ENCODE measurements at regions not wholly inside any gene's neighbourhood (a gene's known extent, or its start where the extent isn't known, plus 50 kb on each side); places are given as distances from the start of the nearest gene placed in this dataset.
"Not testable (repeated sequence)": the region's sequence is repeated elsewhere in the genome, so short reads cannot be mapped to it uniquely, and the experiment has no call there.

GRCh38 chr5:147081311-147081764 lies 153.5 kb upstream of the STK32A start:
- DNase-seq (ENCODE audit: low read depth in 3 of 3) = no peak

DNA sequence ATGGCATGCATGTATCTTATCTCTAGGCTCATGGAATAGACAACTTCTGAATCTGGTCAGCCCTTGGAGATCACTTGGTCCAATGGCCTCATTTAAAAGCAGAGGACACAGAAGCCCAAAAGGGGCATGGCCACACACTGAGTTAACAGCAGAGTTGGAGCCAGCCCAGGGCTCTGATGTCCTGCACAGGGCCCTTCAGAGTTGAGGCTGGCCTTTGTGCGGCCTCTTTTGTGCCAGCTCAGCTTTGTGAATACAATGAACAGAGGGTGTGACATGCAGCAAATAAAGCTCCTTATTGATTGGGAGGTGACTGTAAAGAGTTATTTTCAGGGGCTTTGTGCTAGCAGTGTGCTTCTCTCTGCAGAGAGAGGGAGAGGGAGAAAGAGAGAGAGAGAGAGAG lies 150.1 kb upstream of the STK32A start:
- no peak for DNase-seq (ENCODE audit: low read depth in 3 of 3)

- DNase-seq (ENCODE audit: low read depth in 3 of 3) = no peak
Measured at GRCh38 chr5:147085409-147085808, 149.4 kb upstream of the STK32A start.

DNA sequence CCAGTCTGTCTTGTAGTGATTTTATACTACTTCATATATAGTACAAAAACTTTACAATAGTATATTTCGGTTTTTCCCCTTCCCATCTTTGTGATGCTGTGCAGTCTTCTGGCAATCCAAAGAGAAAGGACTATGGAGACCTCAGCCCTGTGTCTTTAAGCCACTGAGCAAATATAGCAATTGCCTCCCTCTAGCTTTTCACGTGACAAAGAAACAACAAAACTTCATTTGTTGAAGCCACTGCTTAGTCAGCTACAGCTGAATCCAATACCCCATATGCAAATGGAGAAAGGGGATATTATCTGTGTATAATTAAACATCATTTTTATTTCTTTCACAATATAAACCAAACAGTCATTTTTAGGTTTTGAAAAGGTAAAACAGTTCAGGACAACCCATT lies 142.8 kb upstream of the STK32A start:
- no peak for DNase-seq (ENCODE audit: low read depth in 3 of 3)

DNA sequence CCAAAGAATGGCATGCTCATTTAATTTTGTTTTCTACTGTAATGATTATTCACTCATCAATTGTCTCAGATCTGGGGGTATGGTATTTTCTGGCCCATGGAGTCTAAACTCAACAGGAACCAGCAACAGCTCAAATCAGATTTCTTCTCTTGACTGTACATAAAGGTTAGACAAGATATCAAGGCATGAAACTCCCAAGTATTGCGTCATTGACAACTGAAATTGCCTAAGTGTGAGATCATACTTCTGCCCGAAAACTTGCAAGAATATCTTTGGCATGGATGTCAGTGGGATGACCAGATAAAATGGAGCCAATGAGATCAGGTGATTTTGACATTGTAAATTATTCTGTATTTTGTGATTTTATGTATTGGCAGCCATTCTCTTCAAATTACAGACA lies 141.7 kb upstream of the STK32A start:
- DNase-seq (ENCODE audit: low read depth in 3 of 3) = no peak

- DNase-seq (ENCODE audit: low read depth in 3 of 3) = no peak
Measured at GRCh38 chr5:147095740-147096139, 139.1 kb upstream of the STK32A start.

GRCh38 chr5:147098233-147098790 lies 136.5 kb upstream of the STK32A start:
- DNase-seq (ENCODE audit: low read depth in 3 of 3) = no peak

DNA sequence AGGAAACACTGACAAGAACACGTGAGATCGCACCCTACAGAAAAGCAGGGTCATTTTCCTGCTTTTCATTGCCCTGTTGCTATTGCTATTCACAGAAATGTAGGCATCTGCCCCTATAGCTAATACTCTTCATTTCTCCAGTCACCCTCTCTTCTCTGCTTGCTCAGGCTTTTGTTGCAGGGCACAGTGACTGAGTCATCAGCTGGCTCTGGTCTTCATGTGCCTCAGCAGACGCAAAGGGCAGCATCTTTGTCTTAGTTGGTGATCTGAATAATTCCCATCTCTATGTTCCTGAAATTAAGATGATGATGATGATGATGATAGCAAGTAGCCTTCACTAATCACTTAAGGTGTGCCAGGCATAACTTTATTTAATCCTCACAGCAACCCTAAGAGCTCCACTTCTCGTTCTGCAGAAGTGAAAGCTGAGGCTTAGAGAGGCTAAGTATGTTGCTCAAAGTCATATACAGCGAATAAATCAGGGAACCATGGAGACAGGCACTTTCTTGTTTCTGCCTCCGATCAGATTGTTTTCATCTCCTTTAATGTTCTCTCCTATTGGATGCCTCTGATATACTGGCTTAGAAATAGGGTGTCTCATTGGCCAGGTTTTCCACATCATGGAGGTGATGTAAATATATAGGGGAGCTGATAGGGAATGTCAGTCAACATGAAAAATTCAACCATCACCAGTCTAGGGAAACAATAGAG lies 133.0 kb upstream of the STK32A start:
- DNase-seq (ENCODE audit: low read depth in 3 of 3) = no peak

GRCh38 chr5:147112899-147113298 lies 121.9 kb upstream of the STK32A start:
- no peak for DNase-seq (ENCODE audit: low read depth in 3 of 3)

DNA sequence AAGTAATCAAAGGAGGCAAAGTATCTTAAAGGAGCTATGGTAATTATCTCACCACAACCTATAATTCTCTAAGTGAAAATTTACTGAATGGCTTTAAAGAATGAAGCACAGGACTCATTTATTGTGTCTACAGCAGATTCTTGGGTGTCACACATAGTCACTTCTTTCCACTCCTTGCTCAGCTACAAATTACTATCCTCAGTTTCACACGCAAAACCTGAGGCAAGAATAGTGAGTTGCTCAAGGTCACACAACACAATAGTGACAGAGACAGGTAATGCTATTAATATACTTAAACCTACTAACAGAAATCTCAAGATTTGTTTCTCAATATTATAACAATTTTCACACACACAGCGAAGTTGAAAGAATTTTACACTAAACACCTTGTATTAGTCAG lies 120.9 kb upstream of the STK32A start:
- no peak for DNase-seq (ENCODE audit: low read depth in 3 of 3)

GRCh38 chr5:147139759-147140158 lies 95.1 kb upstream of the STK32A start:
- not testable (repeated sequence) for DNase-seq (ENCODE audit: low read depth in 3 of 3)

DNA sequence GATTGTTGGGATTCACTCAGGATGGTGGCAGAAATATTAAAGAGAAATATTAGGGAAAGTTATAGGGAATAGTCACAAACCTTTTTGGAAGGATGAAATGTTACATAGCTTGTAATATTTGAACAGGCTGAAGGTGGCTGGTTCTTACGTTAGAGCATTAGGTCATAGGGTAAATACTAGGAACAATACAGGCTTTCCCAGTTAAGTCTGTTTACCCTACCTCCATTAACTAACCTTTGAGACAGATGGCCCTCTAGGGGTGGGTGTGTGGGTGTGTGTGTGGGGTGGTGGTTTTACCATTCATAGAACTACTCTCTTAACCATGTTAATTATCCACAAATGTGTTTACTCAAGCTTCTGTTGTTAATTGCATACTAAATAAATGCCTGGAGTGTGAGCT lies 94.3 kb upstream of the STK32A start:
- DNase-seq (ENCODE audit: low read depth in 3 of 3) = no peak

GRCh38 chr5:147141580-147141979 lies 93.2 kb upstream of the STK32A start:
- not testable (repeated sequence) for DNase-seq (ENCODE audit: low read depth in 3 of 3)

- DNase-seq (ENCODE audit: low read depth in 3 of 3) = no peak
Measured at GRCh38 chr5:147143215-147143614, 91.6 kb upstream of the STK32A start.

GRCh38 chr5:147145328-147145727 lies 89.5 kb upstream of the STK32A start:
- DNase-seq (ENCODE audit: low read depth in 3 of 3) = no peak

- no peak for DNase-seq (ENCODE audit: low read depth in 3 of 3)
Measured at GRCh38 chr5:147148715-147149114, 86.1 kb upstream of the STK32A start.

GRCh38 chr5:147152086-147152485 lies 82.7 kb upstream of the STK32A start:
- DNase-seq (ENCODE audit: low read depth in 3 of 3) = no peak

GRCh38 chr5:147154809-147155208 lies 80.0 kb upstream of the STK32A start:
- DNase-seq (ENCODE audit: low read depth in 3 of 3) = no peak

DNA sequence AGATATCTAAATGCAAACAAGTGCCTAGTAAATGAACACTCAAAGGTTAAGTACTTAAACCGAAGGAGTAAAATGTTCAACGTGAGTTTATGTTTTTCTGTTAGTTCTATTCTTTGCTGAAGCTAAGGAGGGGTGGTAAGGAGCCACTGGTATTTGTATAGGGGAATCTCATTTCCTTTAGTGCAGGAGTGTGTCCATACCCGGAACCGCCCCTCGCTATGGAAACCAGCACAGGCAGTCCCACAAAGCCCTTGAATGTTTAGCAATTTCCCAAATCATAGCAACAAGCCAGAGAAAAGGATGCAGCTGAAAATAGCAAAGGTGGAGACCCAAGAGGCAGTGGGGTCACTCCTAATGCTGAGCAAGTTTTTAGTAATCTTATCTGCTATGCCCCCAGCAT lies 78.8 kb upstream of the STK32A start:
- DNase-seq (ENCODE audit: low read depth in 3 of 3) = no peak

DNA sequence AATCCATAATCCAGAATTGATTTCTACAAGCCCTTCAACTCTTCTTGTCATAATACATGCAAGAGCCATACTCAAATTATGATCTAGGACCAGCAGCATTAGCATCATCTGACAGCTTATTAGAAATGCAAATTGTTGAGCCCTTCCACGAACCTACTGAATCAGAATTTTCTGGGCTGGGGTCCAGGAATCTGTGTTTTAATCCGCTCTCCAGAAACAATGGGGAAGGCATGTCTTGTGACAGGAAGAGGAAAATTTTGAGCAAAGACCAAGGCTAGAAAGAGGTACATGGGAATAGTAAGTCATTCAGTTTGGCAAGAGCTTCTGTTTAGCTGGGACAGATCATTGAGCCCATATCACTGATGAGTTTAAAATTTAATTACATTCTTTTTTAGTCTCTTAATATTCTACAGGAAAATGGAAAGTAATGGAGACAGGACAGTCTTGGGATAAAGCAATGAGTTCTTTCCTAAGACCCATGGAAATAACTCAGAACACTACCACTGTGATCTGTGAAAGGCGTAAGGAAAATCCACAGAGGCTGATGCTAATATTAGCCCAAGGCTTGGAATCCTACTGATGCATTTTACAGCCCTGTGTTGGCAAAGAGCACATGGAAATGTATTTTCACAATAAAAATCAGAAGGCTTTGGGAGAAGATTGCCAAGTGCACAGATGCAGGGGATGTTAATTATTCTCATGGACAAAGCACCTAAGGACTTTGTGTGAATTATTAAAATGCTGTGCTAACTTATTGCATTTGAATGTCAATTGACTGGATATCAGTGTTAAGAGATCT lies 73.7 kb upstream of the STK32A start:
- no peak for DNase-seq (ENCODE audit: low read depth in 3 of 3)

DNA sequence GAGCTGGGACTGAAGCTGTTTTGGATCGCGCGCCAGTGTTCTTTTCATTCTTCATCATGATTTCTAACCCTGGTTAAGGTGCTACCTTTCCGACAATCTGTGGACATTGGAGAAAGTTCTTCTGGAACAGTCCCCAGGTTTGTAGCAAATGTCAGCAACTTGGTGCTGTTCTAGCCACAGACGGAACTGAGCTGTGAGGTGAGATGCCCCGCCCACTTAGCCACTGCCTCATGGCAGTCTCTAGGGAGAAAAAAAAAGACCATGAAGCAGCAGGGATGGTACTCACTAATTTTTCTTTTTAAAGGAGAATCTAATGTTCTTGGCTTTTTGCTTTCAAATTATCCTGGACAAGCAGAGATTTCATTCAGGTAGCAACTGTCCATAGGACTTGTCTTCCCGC lies 72.1 kb upstream of the STK32A start:
- no peak for DNase-seq (ENCODE audit: low read depth in 3 of 3)

DNA sequence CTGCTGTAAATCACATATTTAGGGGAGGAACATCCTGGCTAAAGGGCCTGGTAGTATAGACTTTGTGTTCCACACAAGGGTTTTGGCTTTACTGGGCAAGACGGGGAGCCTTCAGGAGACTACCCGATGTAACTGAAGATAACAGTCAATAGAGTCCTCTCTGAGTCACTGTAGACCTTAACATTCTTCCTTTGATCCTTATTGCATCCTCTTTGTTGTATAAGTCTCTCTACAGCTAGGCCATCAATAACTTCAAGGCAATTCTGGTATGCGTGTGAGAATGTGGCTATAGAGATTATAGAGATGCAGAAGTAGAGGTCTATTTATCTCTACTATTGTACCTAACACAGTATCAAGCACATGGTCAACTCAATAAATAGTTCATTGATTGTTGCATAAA lies 67.3 kb upstream of the STK32A start:
- no peak for DNase-seq (ENCODE audit: low read depth in 3 of 3)
